HEK293T (cell line): ENCODE measurements at regions not wholly inside any gene's neighbourhood (a gene's known extent, or its start where the extent isn't known, plus 50 kb on each side); places are given as distances from the start of the nearest gene placed in this dataset.

Source experiments
- BHLHE40 ChIP-seq: fragments of 450-650 bp; IDR thresholded peaks from 2 replicates; pipeline ENCODE4 v1.6.1; 2016; ENCODE audit warnings: mild to moderate bottlenecking, moderate library complexity, borderline replicate concordance
- CTBP1 ChIP-seq: fragments of 450-650 bp; IDR thresholded peaks from 2 replicates; pipeline ENCODE4 v1.6.1; 2016; ENCODE audit warnings: borderline replicate concordance
- ELF4 ChIP-seq: fragments of 450-650 bp; IDR thresholded peaks from 2 replicates; pipeline ENCODE4 v1.6.1; 2017; ENCODE audit warnings: antibody characterized with exemption
- HDGF ChIP-seq: fragments of 450-650 bp; IDR thresholded peaks from 2 replicates; pipeline ENCODE4 v1.6.1; 2017; ENCODE audit warnings: antibody characterized with exemption, borderline replicate concordance
- L3MBTL2 ChIP-seq: fragments of 450-650 bp; conservative IDR thresholded peaks from 2 replicates; pipeline ENCODE4 v1.6.1; 2016; ENCODE audit warnings: mild to moderate bottlenecking
- NFRKB ChIP-seq: fragments of 450-650 bp; IDR thresholded peaks from 2 replicates; pipeline ENCODE4 v1.6.1; 2016; ENCODE audit warnings: mild to moderate bottlenecking, moderate library complexity
- SP1 ChIP-seq: fragments of 450-650 bp; IDR thresholded peaks from 2 replicates; pipeline ENCODE4 v1.6.1; 2017
- TARDBP ChIP-seq: fragments of 450-650 bp; IDR thresholded peaks from 2 replicates; pipeline ENCODE4 v1.6.1; 2016
- TF ChIP-seq, protein P1 (sequence below): fragments of 450-650 bp; IDR thresholded peaks from 2 replicates; pipeline ENCODE4 v1.6.1; 2016

DNA sequence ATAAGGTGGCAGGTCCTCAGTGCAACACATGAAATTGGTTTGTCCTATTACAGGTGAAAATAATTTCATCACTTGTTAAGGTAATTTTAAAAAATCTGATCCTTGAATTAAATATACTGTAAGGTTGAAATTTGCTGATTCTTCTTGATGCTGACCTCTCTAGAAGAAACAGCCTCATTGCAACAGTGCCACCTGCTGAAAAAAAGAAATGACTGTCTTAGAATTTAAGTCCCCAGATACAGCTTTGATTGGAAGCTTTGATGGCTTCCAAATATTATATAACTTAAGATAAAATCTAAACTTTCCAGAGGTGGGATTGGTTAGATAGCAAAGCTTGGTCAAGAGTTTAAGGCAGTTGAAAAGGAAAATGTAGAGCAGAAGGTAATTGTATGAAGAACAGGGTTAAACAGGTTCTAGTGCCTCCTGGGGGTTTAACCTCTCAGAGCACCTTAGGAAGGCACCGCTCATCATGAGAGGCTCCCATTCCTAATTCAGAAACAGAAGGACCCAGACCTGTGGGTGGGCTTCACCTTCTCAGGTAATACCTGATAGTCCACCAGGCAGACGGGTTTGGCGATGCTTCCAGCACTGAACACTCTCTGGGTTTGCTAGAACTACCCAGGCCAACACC, 401.0 kb downstream of the PAX1 start:
- no peak for TF ChIP-seq BHLHE40
- TF ChIP-seq ELF4: no peak
- TF ChIP-seq SP1: no peak
- no peak for TF ChIP-seq CTBP1
- TF ChIP-seq, protein P1, sequence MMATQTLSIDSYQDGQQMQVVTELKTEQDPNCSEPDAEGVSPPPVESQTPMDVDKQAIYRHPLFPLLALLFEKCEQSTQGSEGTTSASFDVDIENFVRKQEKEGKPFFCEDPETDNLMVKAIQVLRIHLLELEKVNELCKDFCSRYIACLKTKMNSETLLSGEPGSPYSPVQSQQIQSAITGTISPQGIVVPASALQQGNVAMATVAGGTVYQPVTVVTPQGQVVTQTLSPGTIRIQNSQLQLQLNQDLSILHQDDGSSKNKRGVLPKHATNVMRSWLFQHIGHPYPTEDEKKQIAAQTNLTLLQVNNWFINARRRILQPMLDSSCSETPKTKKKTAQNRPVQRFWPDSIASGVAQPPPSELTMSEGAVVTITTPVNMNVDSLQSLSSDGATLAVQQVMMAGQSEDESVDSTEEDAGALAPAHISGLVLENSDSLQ: no peak
- no peak for TF ChIP-seq L3MBTL2
- TF ChIP-seq HDGF: no peak
- no peak for TF ChIP-seq NFRKB
- TF ChIP-seq TARDBP: no peak
